HepG2 (cell line): ENCODE measurements at regions not wholly inside any gene's neighbourhood (a gene's known extent, or its start where the extent isn't known, plus 50 kb on each side); places are given as distances from the start of the nearest gene placed in this dataset.

ENCODE experiments used
- ATAC-seq: fragments of 200-7000 bp; cut with Tn5 transposase; 3 replicates; pipeline ENCODE4 v1.9.1; 2020; ENCODE audit warnings: mild to moderate bottlenecking, moderate library complexity
- BruUV-seq: library from RNA; stranded (reverse); fragments of 400-500 nt; replicated peaks from 2 replicates; lab custom pipeline; 2021; lab: Mats Ljungman, UMichigan
- CTCF ChIA-PET: fragments of 300-600 bp; formaldehyde crosslinking; extraction: SDS; loops from one replicate; lab custom pipeline; 2021; ENCODE audit warnings: low total read pairs, inconsistent platforms, low intra/inter-chr PET ratio; lab: Yijun Ruan, JAX
- POLR2A ChIA-PET: fragments of 350-600 bp; sonication (Branson Sonifier 250); formaldehyde crosslinking; loops from one replicate; lab custom pipeline; 2020; ENCODE audit warnings: antibody characterized with exemption, inconsistent platforms; lab: Yijun Ruan, JAX
- DNase-seq: peaks from one replicate; pipeline ENCODE4 v3.0.0-alpha.2; 2015; ENCODE audit warnings: low spot score
- FAIRE-seq: peaks from 3 replicates; lab custom pipeline; 2011; peaks lifted over from hg19 to GRCh38; lab: Jason Lieb, UNC
- H2AFZ ChIP-seq: one replicate; pipeline ENCODE4 v1.6.1; 2011; ENCODE audit warnings: low read length, inconsistent platforms
- H3K27ac ChIP-seq: fragments of 300-600 bp; 3 replicates; pipeline ENCODE4 v1.8.0; 2011; ENCODE audit warnings: mixed run types, mild to moderate bottlenecking, mixed read lengths, low read length, inconsistent platforms; ENCODE audit not compliant: insufficient read depth; ENCODE audit errors: extremely low read length
- H3K27me3 ChIP-seq, 2 experiments: fragments of 200-600 bp in 1 of 2; 2 replicates in 1 of 2; 3 replicates in 1 of 2; pipeline versions ENCODE4 v1.6.0 to v1.8.0; 2011; ENCODE audit warnings: low read length in 2 of 2, mild to moderate bottlenecking in 2 of 2, moderate library complexity in 2 of 2, inconsistent platforms in 1 of 2; ENCODE audit not compliant: insufficient read depth in 2 of 2, control insufficient read depth in 1 of 2
- H3K36me3 ChIP-seq, 2 experiments: fragments of 200-600 bp in 1 of 2; replicated peaks in 1 of 2; 2 replicates in 1 of 2; 3 replicates in 1 of 2; pipeline versions ENCODE4 v1.5.1 to v1.8.0; 2011; ENCODE audit warnings: low read length in 2 of 2, inconsistent platforms in 1 of 2; ENCODE audit not compliant: insufficient read depth in 2 of 2, control insufficient read depth in 1 of 2
- H3K4me1 ChIP-seq: 2 replicates; pipeline ENCODE4 v1.5.1; 2012; ENCODE audit warnings: low read length, inconsistent platforms; ENCODE audit not compliant: insufficient read depth
- H3K4me2 ChIP-seq: 2 replicates; pipeline ENCODE4 v1.6.0; 2011; ENCODE audit warnings: low read depth, low read length, inconsistent platforms
- H3K4me3 ChIP-seq, 3 experiments: fragments of 200-600 bp in 1 of 3; sonication (generic), shearing (Covaris generic) in 1 of 3; replicated peaks in 1 of 3; 2 replicates each; pipeline ENCODE4 v1.5.1; 2011 to 2016; ENCODE audit warnings: low read length in 3 of 3, inconsistent platforms in 2 of 3, low read depth in 2 of 3, mild to moderate bottlenecking in 2 of 3, control low read depth in 1 of 3, mixed read lengths in 1 of 3; ENCODE audit not compliant: insufficient read depth in 1 of 3
- H3K79me2 ChIP-seq: one replicate; pipeline ENCODE4 v1.6.1; 2011; ENCODE audit warnings: low read length, inconsistent platforms; ENCODE audit not compliant: insufficient read depth
- H3K9ac ChIP-seq: 2 replicates; pipeline ENCODE4 v1.6.0; 2011; ENCODE audit warnings: mild to moderate bottlenecking, low read depth, low read length, inconsistent platforms; ENCODE audit not compliant: insufficient read depth
- H3K9me3 ChIP-seq: 2 replicates; pipeline ENCODE4 v1.5.1; 2012; ENCODE audit warnings: mild to moderate bottlenecking, low read length
- H4K20me1 ChIP-seq: 2 replicates; pipeline ENCODE4 v1.6.0; 2011; ENCODE audit warnings: inconsistent platforms, mild to moderate bottlenecking, low read length, moderate library complexity; ENCODE audit not compliant: insufficient read depth
- CBX1 ChIP-seq: IDR thresholded peaks from one replicate; pipeline ENCODE4 v1.6.1; 2016; ENCODE audit warnings: antibody characterized with exemption, low read depth
- ESRRA ChIP-seq: sonication (generic); formaldehyde crosslinking; IDR thresholded peaks from 2 replicates; pipeline ENCODE4 v1.5.1; 2020; ENCODE audit warnings: mild to moderate bottlenecking, low read depth, missing genetic modification reagents
- IKZF1 ChIP-seq: fragments of 450-650 bp; IDR thresholded peaks from 2 replicates; pipeline ENCODE4 v1.7.1; 2016
- KDM2A ChIP-seq: sonication (generic); formaldehyde crosslinking; IDR thresholded peaks from 2 replicates; pipeline ENCODE4 v1.4.0; 2020; ENCODE audit warnings: low read depth, missing genetic modification reagents, borderline replicate concordance
- NFYC ChIP-seq: IDR thresholded peaks from 2 replicates; pipeline ENCODE4 v1.6.1; 2016; ENCODE audit warnings: missing genetic modification reagents, missing compliant biosample characterization
- PAWR ChIP-seq: sonication (generic); formaldehyde crosslinking; IDR thresholded peaks from 2 replicates; pipeline ENCODE4 v1.4.0; 2020; ENCODE audit warnings: missing genetic modification reagents, mild to moderate bottlenecking, borderline replicate concordance
- TBX2 ChIP-seq: sonication (generic); formaldehyde crosslinking; IDR thresholded peaks from 2 replicates; pipeline ENCODE4 v1.5.0; 2020; ENCODE audit warnings: missing genetic modification reagents, mild to moderate bottlenecking, borderline replicate concordance
- ZBTB7B ChIP-seq: sonication (generic); formaldehyde crosslinking; IDR thresholded peaks from 2 replicates; pipeline ENCODE4 v1.4.0; 2020; ENCODE audit warnings: missing genetic modification reagents
- ZBTB8A ChIP-seq: sonication (generic); formaldehyde crosslinking; IDR thresholded peaks from 2 replicates; pipeline ENCODE4 v1.4.0; 2020; ENCODE audit warnings: mild to moderate bottlenecking, low read depth, missing genetic modification reagents, borderline replicate concordance
- ZNF337 ChIP-seq: sonication (generic); formaldehyde crosslinking; IDR thresholded peaks from 2 replicates; pipeline ENCODE4 v1.5.1; 2020; ENCODE audit warnings: missing genetic modification reagents, low read depth, mild to moderate bottlenecking, borderline replicate concordance
- ZNF460 ChIP-seq: sonication (generic); formaldehyde crosslinking; IDR thresholded peaks from 2 replicates; pipeline ENCODE4 v1.5.1; 2020; ENCODE audit warnings: missing genetic modification reagents, mild to moderate bottlenecking, borderline replicate concordance
- ZNF496 ChIP-seq: sonication (generic); formaldehyde crosslinking; IDR thresholded peaks from 2 replicates; pipeline ENCODE4 v1.8.1; 2023; ENCODE audit warnings: mild to moderate bottlenecking, moderate library complexity, missing genetic modification reagents; ENCODE audit not compliant: insufficient replicate concordance
- ZNF672 ChIP-seq: sonication (generic); formaldehyde crosslinking; IDR thresholded peaks from 2 replicates; pipeline ENCODE4 v1.8.1; 2022; ENCODE audit warnings: missing genetic modification reagents
- ZNF674 ChIP-seq: sonication (generic); formaldehyde crosslinking; IDR thresholded peaks from 2 replicates; pipeline ENCODE4 v1.5.0; 2020; ENCODE audit warnings: low read depth, mild to moderate bottlenecking, missing genetic modification reagents
- ZNF746 ChIP-seq: sonication (generic); formaldehyde crosslinking; IDR thresholded peaks from 2 replicates; pipeline ENCODE4 v1.8.0; 2022; ENCODE audit warnings: mild to moderate bottlenecking, missing genetic modification reagents
- WGBS: methylation state at CpG from one replicate; pipeline ENCODE4 v1.1.6; 2017; ENCODE audit warnings: low lambda C conversion rate; 5-methylcytosine and 5-hydroxymethylcytosine counted together
- in situ Hi-C: cut with HindIII; loops from 2 replicates; pipeline ENCODE4 v1.10.0; 2017; ENCODE audit warnings: low pct_unique_long_range_greater_than_20kb; ENCODE audit not compliant: extremely low pct_ligation_motif_present
- intact Hi-C: fragments of 100-400 bp; cut with micrococcal nuclease; formaldehyde crosslinking; loops from one replicate; pipeline ENCODE4 v1.10.0; 2022; ENCODE audit not compliant: unreplicated experiment
- TF ChIP-seq, protein P1 (sequence below): sonication (generic); formaldehyde crosslinking; IDR thresholded peaks from 2 replicates; pipeline ENCODE4 v1.4.0; 2020; ENCODE audit warnings: missing genetic modification reagents
- TF ChIP-seq, protein P2 (sequence below): sonication (generic); formaldehyde crosslinking; conservative IDR thresholded peaks from 2 replicates; pipeline ENCODE4 v1.8.0; 2022; ENCODE audit warnings: low read depth, missing genetic modification reagents
- TF ChIP-seq, protein P3 (sequence below): sonication (generic); formaldehyde crosslinking; IDR thresholded peaks from 2 replicates; pipeline ENCODE4 v1.4.0; 2020; ENCODE audit warnings: missing genetic modification reagents, mild to moderate bottlenecking, borderline replicate concordance

DNA sequence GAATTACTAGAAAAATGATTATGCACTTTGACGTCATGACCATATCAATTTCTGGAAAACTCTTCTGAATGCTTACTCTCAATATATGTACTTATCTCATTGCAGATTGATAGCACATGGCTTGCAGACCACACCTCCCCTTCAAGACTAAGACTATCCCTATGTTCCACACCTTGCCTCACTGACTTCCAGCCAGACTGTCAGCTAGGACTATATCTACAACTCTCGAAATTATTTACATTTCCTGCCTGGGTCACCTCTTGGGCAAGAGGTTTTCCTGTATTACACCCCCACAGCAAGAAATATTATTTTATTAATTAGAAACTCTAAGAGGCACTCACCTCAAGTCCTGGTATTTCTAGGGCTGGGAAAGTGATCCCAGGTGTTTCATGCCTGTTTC, 236.6 kb downstream of the CYRIA start:
- Histone ChIP-seq H3K4me1 (peaks cover 26% of the 10 kb centered on the region), H2AFZ (no peak overlapping the region), H3K27ac (no peak overlapping the region), H4K20me1 (no peaks in the 10 kb centered on the region), H3K27me3 (no peaks in the 10 kb centered on the region), H3K4me2 (no peak overlapping the region), H3K36me3 (no peaks in the 10 kb centered on the region), H3K9me3 (no peaks in the 10 kb centered on the region), H3K79me2 (no peaks in the 10 kb centered on the region), H3K4me3 (no peak overlapping the region), H3K9ac (no peak overlapping the region)
- no TSS peak for BruUV-seq
- in situ Hi-C loops (no loop called here), intact Hi-C loops (no loop called here)
- ChIA-PET POLR2A (no interaction called here), CTCF (no interaction called here)
- 55% methylated on average over 2 of the region's 2 CpGs for WGBS
- DNase-seq (no peak), FAIRE-seq (no peak)
- TF ChIP-seq PAWR (CRISPR knock-in tag) = no peak
- no peak for TF ChIP-seq IKZF1
- no peak for TF ChIP-seq ZNF746
- TF ChIP-seq ZNF674 (CRISPR knock-in tag) = no peak
- no peak for TF ChIP-seq ZBTB7B (CRISPR knock-in tag)
- TF ChIP-seq, protein P1, sequence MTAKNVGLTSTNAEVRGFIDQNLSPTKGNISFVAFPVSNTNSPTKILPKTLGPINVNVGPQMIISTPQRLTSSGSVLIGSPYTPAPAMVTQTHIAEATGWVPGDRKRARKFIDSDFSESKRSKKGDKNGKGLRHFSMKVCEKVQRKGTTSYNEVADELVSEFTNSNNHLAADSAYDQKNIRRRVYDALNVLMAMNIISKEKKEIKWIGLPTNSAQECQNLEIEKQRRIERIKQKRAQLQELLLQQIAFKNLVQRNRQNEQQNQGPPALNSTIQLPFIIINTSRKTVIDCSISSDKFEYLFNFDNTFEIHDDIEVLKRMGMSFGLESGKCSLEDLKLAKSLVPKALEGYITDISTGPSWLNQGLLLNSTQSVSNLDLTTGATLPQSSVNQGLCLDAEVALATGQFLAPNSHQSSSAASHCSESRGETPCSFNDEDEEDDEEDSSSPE (CRISPR knock-in tag) = no peak
- no peak for TF ChIP-seq ZBTB8A (CRISPR knock-in tag)
- TF ChIP-seq ZNF672 (CRISPR knock-in tag) = no peak
- TF ChIP-seq, protein P2, sequence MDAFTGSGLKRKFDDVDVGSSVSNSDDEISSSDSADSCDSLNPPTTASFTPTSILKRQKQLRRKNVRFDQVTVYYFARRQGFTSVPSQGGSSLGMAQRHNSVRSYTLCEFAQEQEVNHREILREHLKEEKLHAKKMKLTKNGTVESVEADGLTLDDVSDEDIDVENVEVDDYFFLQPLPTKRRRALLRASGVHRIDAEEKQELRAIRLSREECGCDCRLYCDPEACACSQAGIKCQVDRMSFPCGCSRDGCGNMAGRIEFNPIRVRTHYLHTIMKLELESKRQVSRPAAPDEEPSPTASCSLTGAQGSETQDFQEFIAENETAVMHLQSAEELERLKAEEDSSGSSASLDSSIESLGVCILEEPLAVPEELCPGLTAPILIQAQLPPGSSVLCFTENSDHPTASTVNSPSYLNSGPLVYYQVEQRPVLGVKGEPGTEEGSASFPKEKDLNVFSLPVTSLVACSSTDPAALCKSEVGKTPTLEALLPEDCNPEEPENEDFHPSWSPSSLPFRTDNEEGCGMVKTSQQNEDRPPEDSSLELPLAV (CRISPR knock-in tag) = no peak
- TF ChIP-seq, protein P3, sequence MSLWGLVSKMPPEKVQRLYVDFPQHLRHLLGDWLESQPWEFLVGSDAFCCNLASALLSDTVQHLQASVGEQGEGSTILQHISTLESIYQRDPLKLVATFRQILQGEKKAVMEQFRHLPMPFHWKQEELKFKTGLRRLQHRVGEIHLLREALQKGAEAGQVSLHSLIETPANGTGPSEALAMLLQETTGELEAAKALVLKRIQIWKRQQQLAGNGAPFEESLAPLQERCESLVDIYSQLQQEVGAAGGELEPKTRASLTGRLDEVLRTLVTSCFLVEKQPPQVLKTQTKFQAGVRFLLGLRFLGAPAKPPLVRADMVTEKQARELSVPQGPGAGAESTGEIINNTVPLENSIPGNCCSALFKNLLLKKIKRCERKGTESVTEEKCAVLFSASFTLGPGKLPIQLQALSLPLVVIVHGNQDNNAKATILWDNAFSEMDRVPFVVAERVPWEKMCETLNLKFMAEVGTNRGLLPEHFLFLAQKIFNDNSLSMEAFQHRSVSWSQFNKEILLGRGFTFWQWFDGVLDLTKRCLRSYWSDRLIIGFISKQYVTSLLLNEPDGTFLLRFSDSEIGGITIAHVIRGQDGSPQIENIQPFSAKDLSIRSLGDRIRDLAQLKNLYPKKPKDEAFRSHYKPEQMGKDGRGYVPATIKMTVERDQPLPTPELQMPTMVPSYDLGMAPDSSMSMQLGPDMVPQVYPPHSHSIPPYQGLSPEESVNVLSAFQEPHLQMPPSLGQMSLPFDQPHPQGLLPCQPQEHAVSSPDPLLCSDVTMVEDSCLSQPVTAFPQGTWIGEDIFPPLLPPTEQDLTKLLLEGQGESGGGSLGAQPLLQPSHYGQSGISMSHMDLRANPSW (CRISPR knock-in tag) = no peak
- no peak for TF ChIP-seq ZNF496 (CRISPR knock-in tag)
- TF ChIP-seq TBX2 = no peak
- no peak for TF ChIP-seq NFYC (CRISPR knock-in tag)
- TF ChIP-seq ESRRA (CRISPR knock-in tag) = no peak
- TF ChIP-seq CBX1 = no peak
- no peak for TF ChIP-seq ZNF460 (CRISPR knock-in tag)
- no peak for TF ChIP-seq KDM2A
- no peak for TF ChIP-seq ZNF337 (CRISPR knock-in tag)
- TF ChIP-seq, all 625 proteins: peak for 0
- no peak for ATAC-seq
